ENCODE measurements at regions not wholly inside any gene's neighbourhood (a gene's known extent, or its start where the extent isn't known, plus 50 kb on each side); places are given as distances from the start of the nearest gene placed in this dataset.

- no peak for TF ChIP-seq CTCF (IDR thresholded peaks at IDR 0.05; ENCODE audit: borderline replicate concordance, extremely low read depth, low read length, poor library complexity, severe bottlenecking)
- no peak for TF ChIP-seq EZH2 (IDR thresholded peaks at IDR 0.05; ENCODE audit: borderline replicate concordance, low read depth, low read length, severe bottlenecking)
These were observed 476.1 kb upstream of the SOX11 start for GRCh38 chr2:5215989-5216607.

Measured in DND-41 (cell line).